Chondrocyte (in vitro differentiated cells): ENCODE measurements at regions not wholly inside any gene's neighbourhood (a gene's known extent, or its start where the extent isn't known, plus 50 kb on each side); places are given as distances from the start of the nearest gene placed in this dataset.

Experiments
- DNase-seq: peaks from one replicate; pipeline ENCODE4 v3.0.0; 2021; ENCODE audit warnings: mixed read lengths, low spot score
- H3K27ac Mint-ChIP-seq: one replicate; pipeline ENCODE4 v1.8.0; 2021; ENCODE audit warnings: mild to moderate bottlenecking, moderate library complexity, mixed read lengths; ENCODE audit not compliant: unreplicated experiment
- H3K27me3 Mint-ChIP-seq: 2 replicates; pipeline ENCODE4 v1.8.0; 2021; ENCODE audit warnings: low read depth, mixed read lengths
- H3K36me3 Mint-ChIP-seq: 2 replicates; pipeline ENCODE4 v1.8.0; 2021; ENCODE audit warnings: low read depth, mixed read lengths
- H3K4me1 Mint-ChIP-seq: 2 replicates; pipeline ENCODE4 v1.8.0; 2021; ENCODE audit warnings: low read depth, mild to moderate bottlenecking, mixed read lengths
- H3K4me3 Mint-ChIP-seq: one replicate; pipeline ENCODE4 v1.8.0; 2021; ENCODE audit warnings: mild to moderate bottlenecking, moderate library complexity, mixed read lengths; ENCODE audit not compliant: unreplicated experiment
- H3K9me3 Mint-ChIP-seq: 2 replicates; pipeline ENCODE4 v1.8.0; 2021; ENCODE audit warnings: low read depth, mixed read lengths
- CTCF ChIP-seq: fragments of 200-600 bp; sonication (generic); IDR thresholded peaks from 2 replicates; pipeline ENCODE4 v1.5.0; 2021; ENCODE audit warnings: antibody characterized with exemption, mild to moderate bottlenecking, moderate library complexity

DNA sequence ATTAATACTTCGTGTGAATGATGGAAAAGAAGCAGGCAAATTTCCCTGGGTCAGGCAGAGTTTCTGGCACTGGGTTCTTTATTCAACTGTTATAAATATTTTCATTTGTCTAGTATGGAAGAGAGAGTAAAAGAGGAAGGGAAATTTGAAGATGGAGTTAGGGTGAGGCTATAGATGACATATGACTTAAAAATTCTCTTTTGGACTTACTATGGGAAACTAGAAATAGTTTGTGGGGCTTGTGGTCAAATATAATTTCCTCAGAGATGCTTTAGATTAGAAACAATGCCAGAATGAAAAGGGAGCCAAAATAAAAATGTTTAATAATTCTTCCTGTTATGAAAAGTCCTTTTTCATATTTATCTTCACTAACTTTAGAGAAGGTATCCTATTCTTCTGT lies 103.2 kb downstream of the GC start:
- H3K9me3 Mint-ChIP-seq = no peaks in the 10 kb centered on the region
- H3K4me1 Mint-ChIP-seq = peaks cover 21% of the 10 kb centered on the region
- peaks cover 1% of the 10 kb centered on the region for H3K36me3 Mint-ChIP-seq
- H3K27me3 Mint-ChIP-seq = peaks cover 8% of the 10 kb centered on the region
- DNase-seq = no peak
- no peak overlapping the region for H3K4me3 Mint-ChIP-seq
- H3K27ac Mint-ChIP-seq = peak overlapping the region; percentile 67
- no peak for TF ChIP-seq CTCF

- H3K27ac Mint-ChIP-seq = no peak overlapping the region
- H3K9me3 Mint-ChIP-seq = no peaks in the 10 kb centered on the region
- H3K4me1 Mint-ChIP-seq = peaks cover 18% of the 10 kb centered on the region
- peaks cover 2% of the 10 kb centered on the region for H3K27me3 Mint-ChIP-seq
- peaks cover under 1% of the 10 kb centered on the region for H3K36me3 Mint-ChIP-seq
- no peak for TF ChIP-seq CTCF
- no peak for DNase-seq
- H3K4me3 Mint-ChIP-seq = no peak overlapping the region
Measured at GRCh38 chr4:71677568-71677967, 106.3 kb downstream of the GC start.

GRCh38 chr4:71669291-71669690 lies 114.6 kb downstream of the GC start:
- H3K4me1 Mint-ChIP-seq = no peaks in the 10 kb centered on the region
- DNase-seq = no peak
- H3K36me3 Mint-ChIP-seq = peaks cover 5% of the 10 kb centered on the region
- H3K4me3 Mint-ChIP-seq = no peak overlapping the region
- no peak overlapping the region for H3K27ac Mint-ChIP-seq
- H3K9me3 Mint-ChIP-seq = no peaks in the 10 kb centered on the region
- TF ChIP-seq CTCF = no peak
- peaks cover 11% of the 10 kb centered on the region for H3K27me3 Mint-ChIP-seq

- H3K4me1 Mint-ChIP-seq = no peaks in the 10 kb centered on the region
- H3K4me3 Mint-ChIP-seq = no peak overlapping the region
- no peak overlapping the region for H3K27ac Mint-ChIP-seq
- no peak for TF ChIP-seq CTCF
- no peak for DNase-seq
- H3K36me3 Mint-ChIP-seq = peaks cover 2% of the 10 kb centered on the region
- no peaks in the 10 kb centered on the region for H3K9me3 Mint-ChIP-seq
- H3K27me3 Mint-ChIP-seq = peaks cover 8% of the 10 kb centered on the region
Measured at GRCh38 chr4:71665358-71665757, 118.5 kb downstream of the GC start.

DNA sequence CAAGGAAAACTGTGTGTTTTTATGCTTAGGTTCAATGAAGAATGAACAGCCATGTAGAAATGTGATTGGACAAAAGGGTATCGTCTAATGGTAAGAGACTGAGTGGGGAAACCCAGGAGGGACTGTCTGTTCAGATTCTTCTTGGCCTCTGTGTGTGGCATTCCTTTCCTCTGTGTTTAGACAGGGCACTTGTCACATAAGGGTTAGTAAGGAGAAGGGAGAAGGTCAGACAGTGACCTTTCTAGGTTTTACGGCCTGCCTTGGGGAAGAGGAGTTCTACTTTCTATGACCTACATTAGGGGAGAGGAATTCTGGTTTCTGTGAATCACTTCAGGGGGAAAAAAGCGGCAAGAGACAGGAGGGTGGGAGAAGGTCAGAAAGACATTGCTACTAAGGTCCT lies 119.5 kb downstream of the GC start:
- Mint-ChIP-seq H3K27me3 (peaks cover 11% of the 10 kb centered on the region), H3K27ac (no peak overlapping the region), H3K36me3 (peaks cover 1% of the 10 kb centered on the region), H3K4me1 (peaks cover 2% of the 10 kb centered on the region), H3K4me3 (no peak overlapping the region), H3K9me3 (no peaks in the 10 kb centered on the region)
- DNase-seq = no peak
- TF ChIP-seq CTCF = no peak
